Gastrocnemius medialis (tissue), 4 donors: ENCODE measurements at regions not wholly inside any gene's neighbourhood (a gene's known extent, or its start where the extent isn't known, plus 50 kb on each side); places are given as distances from the start of the nearest gene placed in this dataset.

Source experiments
- POLR2A ChIP-seq, 2 donors: fragments of 450-650 bp; IDR thresholded peaks; one replicate each; pipeline ENCODE4 v1.6.1; 2017; ENCODE audit warnings: antibody characterized with exemption in 2 of 2, mild to moderate bottlenecking in 2 of 2, moderate library complexity in 2 of 2
- TF ChIP-seq, protein P1 (sequence below), 5 experiments: fragments of 450-650 bp in 3 of 5; fragments of 200-600 bp in 2 of 5; sonication (generic) in 2 of 5; IDR thresholded peaks in 4 of 5; conservative IDR thresholded peaks in 1 of 5; 1 replicate in 4 of 5; 2 replicates in 1 of 5; pipeline ENCODE4 v1.5.1; 2016 to 2019; ENCODE audit warnings: antibody characterized with exemption in 5 of 5, mild to moderate bottlenecking in 3 of 5, moderate library complexity in 3 of 5

- TF ChIP-seq, protein P1, sequence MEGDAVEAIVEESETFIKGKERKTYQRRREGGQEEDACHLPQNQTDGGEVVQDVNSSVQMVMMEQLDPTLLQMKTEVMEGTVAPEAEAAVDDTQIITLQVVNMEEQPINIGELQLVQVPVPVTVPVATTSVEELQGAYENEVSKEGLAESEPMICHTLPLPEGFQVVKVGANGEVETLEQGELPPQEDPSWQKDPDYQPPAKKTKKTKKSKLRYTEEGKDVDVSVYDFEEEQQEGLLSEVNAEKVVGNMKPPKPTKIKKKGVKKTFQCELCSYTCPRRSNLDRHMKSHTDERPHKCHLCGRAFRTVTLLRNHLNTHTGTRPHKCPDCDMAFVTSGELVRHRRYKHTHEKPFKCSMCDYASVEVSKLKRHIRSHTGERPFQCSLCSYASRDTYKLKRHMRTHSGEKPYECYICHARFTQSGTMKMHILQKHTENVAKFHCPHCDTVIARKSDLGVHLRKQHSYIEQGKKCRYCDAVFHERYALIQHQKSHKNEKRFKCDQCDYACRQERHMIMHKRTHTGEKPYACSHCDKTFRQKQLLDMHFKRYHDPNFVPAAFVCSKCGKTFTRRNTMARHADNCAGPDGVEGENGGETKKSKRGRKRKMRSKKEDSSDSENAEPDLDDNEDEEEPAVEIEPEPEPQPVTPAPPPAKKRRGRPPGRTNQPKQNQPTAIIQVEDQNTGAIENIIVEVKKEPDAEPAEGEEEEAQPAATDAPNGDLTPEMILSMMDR (IDR thresholded peaks at IDR 0.05 in 4 of 5, conservative IDR thresholded peaks at IDR 0.05 in 1 of 5): no peak
- no peak for TF ChIP-seq POLR2A (IDR thresholded peaks at IDR 0.05)
These were observed 102.3 kb downstream of the ADCYAP1 start for GRCh38 chr18:1006965-1007364.
